Amniotic epithelial cell (primary cell): ENCODE measurements at regions not wholly inside any gene's neighbourhood (a gene's known extent, or its start where the extent isn't known, plus 50 kb on each side); places are given as distances from the start of the nearest gene placed in this dataset.

Experiments used
- DNase-seq: peaks from one replicate; pipeline ENCODE4 v3.0.0-alpha.2; 2010; ENCODE audit warnings: low read depth

- DNase-seq, result no peak
These were observed 90.7 kb upstream of the GCFC2 start for GRCh38 chr2:75801234-75801982.

- DNase-seq, result no peak
These were observed 89.7 kb upstream of the GCFC2 start for GRCh38 chr2:75800456-75800855.

GRCh38 chr2:75799859-75800258 lies 89.1 kb upstream of the GCFC2 start:
- no peak for DNase-seq

- DNase-seq, result no peak
These were observed 87.9 kb upstream of the GCFC2 start for GRCh38 chr2:75798569-75798968.

GRCh38 chr2:75792996-75793395 lies 82.3 kb upstream of the GCFC2 start:
- no peak for DNase-seq

GRCh38 chr2:75792146-75792545 lies 81.4 kb upstream of the GCFC2 start:
- no peak for DNase-seq

GRCh38 chr2:75790814-75791467 lies 80.2 kb upstream of the GCFC2 start:
- DNase-seq, result no peak

- DNase-seq, result peak; percentile 5
These were observed 79.6 kb upstream of the GCFC2 start for GRCh38 chr2:75790121-75790813.

- DNase-seq, result peak; percentile 0
These were observed 78.2 kb upstream of the GCFC2 start for GRCh38 chr2:75788902-75789301.

GRCh38 chr2:75788154-75788553 lies 77.4 kb upstream of the GCFC2 start:
- no peak for DNase-seq

GRCh38 chr2:75787532-75788132 lies 76.9 kb upstream of the GCFC2 start:
- peak; percentile 33 for DNase-seq

GRCh38 chr2:75775311-75775823 lies 64.7 kb upstream of the GCFC2 start:
- DNase-seq, result no peak

- DNase-seq, result no peak
These were observed 62.4 kb upstream of the GCFC2 start for GRCh38 chr2:75772908-75773630.

- no peak for DNase-seq
These were observed 55.1 kb upstream of the GCFC2 start for GRCh38 chr2:75765798-75766197.

GRCh38 chr2:75764611-75765010 lies 53.9 kb upstream of the GCFC2 start:
- DNase-seq, result no peak
